Testis (tissue), 2 donors: ENCODE measurements at regions not wholly inside any gene's neighbourhood (a gene's known extent, or its start where the extent isn't known, plus 50 kb on each side); places are given as distances from the start of the nearest gene placed in this dataset.

Source experiments
- CTCF ChIP-seq, 3 experiments: fragments of 450-650 bp in 2 of 3; fragments of 200-600 bp in 1 of 3; sonication (generic) in 1 of 3; IDR thresholded peaks; one replicate each; pipeline ENCODE4 v1.5.1; 2016 to 2019; ENCODE audit warnings: antibody characterized with exemption in 3 of 3, mild to moderate bottlenecking in 2 of 3, moderate library complexity in 1 of 3
- POLR2A ChIP-seq: fragments of 450-650 bp; IDR thresholded peaks from one replicate; pipeline ENCODE4 v1.6.1; 2017; ENCODE audit warnings: antibody characterized with exemption, mild to moderate bottlenecking, moderate library complexity

GRCh38 chr12:86445356-86445755 lies 189.2 kb upstream of the MGAT4C start:
- TF ChIP-seq POLR2A = no peak
- TF ChIP-seq CTCF (IDR thresholded peaks at IDR 0.05) = no peak
